GM18909 (cell line): ENCODE measurements at regions not wholly inside any gene's neighbourhood (a gene's known extent, or its start where the extent isn't known, plus 50 kb on each side); places are given as distances from the start of the nearest gene placed in this dataset.
"Not testable (repeated sequence)": the region's sequence is repeated elsewhere in the genome, so short reads cannot be mapped to it uniquely, and the experiment has no call there.

Experiments used
- ATAC-seq: cut with Tn5 transposase; IDR thresholded peaks from one replicate; pipeline ENCODE4 v1.9.1; 2021; ENCODE audit warnings: mild to moderate bottlenecking; ENCODE audit not compliant: unreplicated experiment, poor library complexity

- ATAC-seq: no peak
These were observed 278.5 kb downstream of the PLOD2 start for GRCh38 chr3:145882436-145882835.

GRCh38 chr3:145889730-145890129 lies 271.3 kb downstream of the PLOD2 start:
- ATAC-seq: no peak

- ATAC-seq: no peak
These were observed 268.1 kb downstream of the PLOD2 start for GRCh38 chr3:145892869-145893268.

GRCh38 chr3:145893331-145893730 lies 267.7 kb downstream of the PLOD2 start:
- no peak for ATAC-seq

- peak; percentile 40 for ATAC-seq
These were observed 262.5 kb downstream of the PLOD2 start for GRCh38 chr3:145898487-145898886.

GRCh38 chr3:145899241-145899640 lies 261.7 kb downstream of the PLOD2 start:
- peak; percentile 40 for ATAC-seq

GRCh38 chr3:145900056-145900829 lies 260.7 kb downstream of the PLOD2 start:
- ATAC-seq: peak; percentile 86

- no peak for ATAC-seq
These were observed 258.8 kb downstream of the PLOD2 start for GRCh38 chr3:145902166-145902565.

GRCh38 chr3:145903472-145904013 lies 257.4 kb downstream of the PLOD2 start:
- no peak for ATAC-seq

GRCh38 chr3:145904138-145904537 lies 256.8 kb downstream of the PLOD2 start:
- no peak for ATAC-seq

GRCh38 chr3:145906301-145906700 lies 254.7 kb downstream of the PLOD2 start:
- ATAC-seq: no peak

- no peak for ATAC-seq
These were observed 254.2 kb downstream of the PLOD2 start for GRCh38 chr3:145906755-145907154.

- no peak for ATAC-seq
These were observed 250.0 kb downstream of the PLOD2 start for GRCh38 chr3:145911016-145911415.

- no peak for ATAC-seq
These were observed 245.2 kb downstream of the PLOD2 start for GRCh38 chr3:145915787-145916186.

GRCh38 chr3:145927736-145928135 lies 233.2 kb downstream of the PLOD2 start:
- not testable (repeated sequence) for ATAC-seq

GRCh38 chr3:145936971-145937370 lies 224.0 kb downstream of the PLOD2 start:
- ATAC-seq: no peak

- no peak for ATAC-seq
These were observed 221.6 kb downstream of the PLOD2 start for GRCh38 chr3:145939431-145939830.

- no peak for ATAC-seq
These were observed 218.9 kb downstream of the PLOD2 start for GRCh38 chr3:145942052-145942451.

- no peak for ATAC-seq
These were observed 217.0 kb downstream of the PLOD2 start for GRCh38 chr3:145943952-145944351.

- ATAC-seq: no peak
These were observed 209.5 kb downstream of the PLOD2 start for GRCh38 chr3:145951441-145951840.

- ATAC-seq: no peak
These were observed 208.4 kb downstream of the PLOD2 start for GRCh38 chr3:145952536-145952935.

GRCh38 chr3:145953316-145953715 lies 207.7 kb downstream of the PLOD2 start:
- ATAC-seq: no peak
